H9 (cell line): ENCODE measurements at regions not wholly inside any gene's neighbourhood (a gene's known extent, or its start where the extent isn't known, plus 50 kb on each side); places are given as distances from the start of the nearest gene placed in this dataset.

Experiments used
- DNase-seq: peaks from one replicate; pipeline ENCODE4 v3.0.0-alpha.2; 2017
- H2AFZ ChIP-seq: one replicate; pipeline ENCODE4 v1.6.1; 2013; ENCODE audit warnings: mild to moderate bottlenecking, low read length, control low read depth, moderate library complexity
- H2AK5ac ChIP-seq: 2 replicates; pipeline ENCODE4 v1.6.1; 2013; ENCODE audit warnings: low read length, control low read depth, mixed read lengths; ENCODE audit not compliant: insufficient read length
- H2BK120ac ChIP-seq: one replicate; pipeline ENCODE4 v1.6.1; 2013; ENCODE audit warnings: low read depth, mild to moderate bottlenecking, low read length, control low read depth, inconsistent platforms; ENCODE audit not compliant: poor library complexity, severe bottlenecking
- H2BK12ac ChIP-seq: 2 replicates; pipeline ENCODE4 v1.6.1; 2013; ENCODE audit warnings: low read length, control low read depth, mixed read lengths, low read depth; ENCODE audit not compliant: insufficient read length
- H2BK15ac ChIP-seq: 2 replicates; pipeline ENCODE4 v1.6.1; 2013; ENCODE audit warnings: low read depth, low read length, control low read depth
- H2BK20ac ChIP-seq: one replicate; pipeline ENCODE4 v1.6.1; 2013; ENCODE audit warnings: low read depth, mild to moderate bottlenecking, low read length, control low read depth, inconsistent platforms; ENCODE audit not compliant: poor library complexity, severe bottlenecking
- H2BK5ac ChIP-seq: 2 replicates; pipeline ENCODE4 v1.6.1; 2013; ENCODE audit warnings: low read length, control low read depth, mixed read lengths; ENCODE audit not compliant: insufficient read length
- H3K14ac ChIP-seq: 2 replicates; pipeline ENCODE4 v1.6.1; 2013; ENCODE audit warnings: low read length, control low read depth; ENCODE audit not compliant: insufficient read depth
- H3K18ac ChIP-seq: 2 replicates; pipeline ENCODE4 v1.6.1; 2013; ENCODE audit warnings: low read depth, mild to moderate bottlenecking, mixed read lengths, low read length, control low read depth; ENCODE audit not compliant: insufficient read length
- H3K23ac ChIP-seq: 2 replicates; pipeline ENCODE4 v1.6.1; 2013; ENCODE audit warnings: low read length, control low read depth, mixed read lengths, low read depth; ENCODE audit not compliant: insufficient read length
- H3K23me2 ChIP-seq: 2 replicates; pipeline ENCODE4 v1.6.1; 2013; ENCODE audit warnings: low read depth, mild to moderate bottlenecking, mixed read lengths, low read length, control low read depth; ENCODE audit not compliant: insufficient read length, poor library complexity, severe bottlenecking
- H3K27ac ChIP-seq: 2 replicates; pipeline ENCODE4 v1.5.1; 2013; ENCODE audit warnings: low read length, control low read depth, mixed read lengths, low read depth; ENCODE audit not compliant: insufficient read length
- H3K27me3 ChIP-seq: 2 replicates; pipeline ENCODE4 v1.6.1; 2013; ENCODE audit warnings: low read length, control low read depth, inconsistent platforms; ENCODE audit not compliant: insufficient read depth
- H3K4ac ChIP-seq: 2 replicates; pipeline ENCODE4 v1.6.1; 2013; ENCODE audit warnings: low read depth, mild to moderate bottlenecking, control low read depth, inconsistent platforms, low read length, moderate library complexity
- H3K4me1 ChIP-seq: 2 replicates; pipeline ENCODE4 v1.6.1; 2013; ENCODE audit warnings: low read length, control low read depth, inconsistent platforms; ENCODE audit not compliant: insufficient read depth
- H3K4me2 ChIP-seq: 2 replicates; pipeline ENCODE4 v1.6.1; 2013; ENCODE audit warnings: low read length, control low read depth, mixed read lengths; ENCODE audit not compliant: insufficient read length, insufficient read depth
- H3K56ac ChIP-seq: 2 replicates; pipeline ENCODE4 v1.6.1; 2013; ENCODE audit warnings: low read depth, mild to moderate bottlenecking, mixed read lengths, low read length, control low read depth; ENCODE audit not compliant: insufficient read length
- H3K79me1 ChIP-seq: 2 replicates; pipeline ENCODE4 v1.6.1; 2013; ENCODE audit warnings: low read depth, mild to moderate bottlenecking, moderate library complexity, low read length, control low read depth, inconsistent platforms; ENCODE audit not compliant: insufficient read depth, poor library complexity, severe bottlenecking
- H3K79me2 ChIP-seq: 2 replicates; pipeline ENCODE4 v1.6.1; 2013; ENCODE audit warnings: low read length, control low read depth, inconsistent platforms; ENCODE audit not compliant: insufficient read depth
- H3K9ac ChIP-seq: 2 replicates; pipeline ENCODE4 v1.6.1; 2013; ENCODE audit warnings: low read length, control low read depth, mixed read lengths; ENCODE audit not compliant: insufficient read length; ENCODE audit errors: extremely low read depth
- H3K9me3 ChIP-seq: one replicate; pipeline ENCODE4 v1.6.1; 2013; ENCODE audit warnings: low read depth, low read length, inconsistent platforms; ENCODE audit not compliant: control insufficient read depth
- H3T11ph ChIP-seq: one replicate; pipeline ENCODE4 v1.6.1; 2013; ENCODE audit warnings: mild to moderate bottlenecking, low read length, control low read depth, inconsistent platforms
- H4K20me1 ChIP-seq: one replicate; pipeline ENCODE4 v1.6.1; 2013; ENCODE audit not compliant: control insufficient read depth, insufficient read length, insufficient read depth
- H4K5ac ChIP-seq: 2 replicates; pipeline ENCODE4 v1.6.1; 2013; ENCODE audit warnings: low read depth, mild to moderate bottlenecking, mixed read lengths, low read length, control low read depth; ENCODE audit not compliant: insufficient read length
- H4K8ac ChIP-seq: replicated peaks from 2 replicates; pipeline ENCODE4 v1.6.1; 2013; ENCODE audit warnings: low read length, control low read depth, mixed read lengths, low read depth; ENCODE audit not compliant: insufficient read length
- H4K91ac ChIP-seq: 2 replicates; pipeline ENCODE4 v1.6.1; 2013; ENCODE audit warnings: low read depth, mild to moderate bottlenecking, moderate library complexity, mixed read lengths, low read length, control low read depth; ENCODE audit not compliant: insufficient read length
- H3K27ac Mint-ChIP-seq, 3 experiments: 2 replicates in 2 of 3; 3 replicates in 1 of 3; pipeline ENCODE4 v1.8.0; 2020 to 2021; ENCODE audit warnings: mixed read lengths in 3 of 3, mild to moderate bottlenecking in 1 of 3, moderate library complexity in 1 of 3
- H3K27me3 Mint-ChIP-seq: 2 replicates; pipeline ENCODE4 v1.8.0; 2021; ENCODE audit warnings: low read depth, mild to moderate bottlenecking, moderate library complexity, mixed read lengths
- H3K36me3 Mint-ChIP-seq, 3 experiments: 2 replicates in 2 of 3; 3 replicates in 1 of 3; pipeline ENCODE4 v1.8.0; 2020 to 2021; ENCODE audit warnings: low read depth in 3 of 3, mixed read lengths in 3 of 3; ENCODE audit not compliant: insufficient read depth in 1 of 3
- H3K4me1 Mint-ChIP-seq, 2 experiments: 2 replicates each; pipeline ENCODE4 v1.8.0; 2020; ENCODE audit warnings: mixed read lengths in 2 of 2
- H3K4me3 Mint-ChIP-seq, 2 experiments: 2 replicates in 1 of 2; 3 replicates in 1 of 2; pipeline ENCODE4 v1.8.0; 2020 to 2021; ENCODE audit warnings: mild to moderate bottlenecking in 2 of 2, mixed read lengths in 2 of 2, moderate library complexity in 1 of 2
- H3K9me3 Mint-ChIP-seq, 2 experiments: 2 replicates in 1 of 2; 3 replicates in 1 of 2; pipeline ENCODE4 v1.8.0; 2020; ENCODE audit warnings: mild to moderate bottlenecking in 2 of 2, mixed read lengths in 2 of 2, moderate library complexity in 1 of 2
- WGBS: extraction: QIAGEN DNeasy Blood & Tissue Kit; methylation state at CpG from one replicate; pipeline ENCODE4 v1.1.7; 2013; ENCODE audit warnings: missing lambda C conversion rate, low lambda C conversion rate, mixed read lengths; ENCODE audit not compliant: insufficient read length; ENCODE audit errors: extremely low coverage; 5-methylcytosine and 5-hydroxymethylcytosine counted together
- TF ChIP-seq, protein P1 (sequence below): fragments of 200-600 bp; sonication (generic); conservative IDR thresholded peaks from 3 replicates; pipeline ENCODE4 v1.8.0; 2021; ENCODE audit warnings: antibody characterized with exemption, mild to moderate bottlenecking

DNA sequence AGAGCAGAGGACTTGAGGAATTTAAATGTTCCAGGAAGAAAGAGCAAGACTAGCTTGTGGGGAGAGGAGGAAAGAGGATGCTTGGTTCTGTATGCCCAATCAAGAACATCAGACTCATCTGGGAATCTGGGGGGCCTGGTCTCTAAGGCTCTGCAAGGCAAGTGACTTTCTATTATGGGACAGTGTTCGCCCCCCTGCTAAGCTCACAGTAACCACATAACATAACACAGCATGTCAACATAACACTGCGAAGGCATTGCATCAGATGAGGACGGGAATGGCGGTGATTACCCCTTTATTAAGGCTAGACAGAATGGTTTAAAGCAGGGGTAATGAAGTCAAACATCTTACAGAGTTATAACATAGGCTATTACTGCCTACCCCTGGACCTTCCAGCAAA is 176.6 kb upstream of the IRX6 start:
- DNase-seq = no peak
- Mint-ChIP-seq H3K27me3 (no peaks in the 10 kb centered on the region; the same call in 1 of the 2 replicates), H3K36me3 (no peaks in the 10 kb centered on the region), H3K9me3 (peaks cover 4 to 5% of the 10 kb centered on the region in 2 experiments; a peak in 3 of 5 replicates), H3K4me3 (no peak overlapping the region), H3K27ac (no peak overlapping the region), H3K4me1 (peaks cover 9 to 16% of the 10 kb centered on the region in 2 experiments)
- Histone ChIP-seq H2AK5ac (no peak overlapping the region), H3T11ph (no peak overlapping the region), H3K23ac (no peak overlapping the region), H3K23me2 (no peaks in the 10 kb centered on the region), H3K27me3 (no peaks in the 10 kb centered on the region), H4K20me1 (no peaks in the 10 kb centered on the region), H3K4me1 (peaks cover 3% of the 10 kb centered on the region; the same call in 1 of the 2 replicates), H4K8ac (no peak overlapping the region), H2BK120ac (no peak overlapping the region), H3K9ac (no peak overlapping the region), H3K27ac (no peak overlapping the region), H2BK15ac (no peak overlapping the region), H2BK5ac (no peak overlapping the region), H3K18ac (no peak overlapping the region), H3K4ac (no peak overlapping the region), H4K5ac (no peak overlapping the region), H3K9me3 (no peaks in the 10 kb centered on the region), H3K14ac (no peak overlapping the region), H2BK20ac (no peak overlapping the region), H4K91ac (no peak overlapping the region), H3K4me2 (no peak overlapping the region), H2BK12ac (no peak overlapping the region), H2AFZ (no peak overlapping the region), H3K79me1 (no peaks in the 10 kb centered on the region), H3K79me2 (no peaks in the 10 kb centered on the region), H3K56ac (no peak overlapping the region)
- TF ChIP-seq, protein P1, sequence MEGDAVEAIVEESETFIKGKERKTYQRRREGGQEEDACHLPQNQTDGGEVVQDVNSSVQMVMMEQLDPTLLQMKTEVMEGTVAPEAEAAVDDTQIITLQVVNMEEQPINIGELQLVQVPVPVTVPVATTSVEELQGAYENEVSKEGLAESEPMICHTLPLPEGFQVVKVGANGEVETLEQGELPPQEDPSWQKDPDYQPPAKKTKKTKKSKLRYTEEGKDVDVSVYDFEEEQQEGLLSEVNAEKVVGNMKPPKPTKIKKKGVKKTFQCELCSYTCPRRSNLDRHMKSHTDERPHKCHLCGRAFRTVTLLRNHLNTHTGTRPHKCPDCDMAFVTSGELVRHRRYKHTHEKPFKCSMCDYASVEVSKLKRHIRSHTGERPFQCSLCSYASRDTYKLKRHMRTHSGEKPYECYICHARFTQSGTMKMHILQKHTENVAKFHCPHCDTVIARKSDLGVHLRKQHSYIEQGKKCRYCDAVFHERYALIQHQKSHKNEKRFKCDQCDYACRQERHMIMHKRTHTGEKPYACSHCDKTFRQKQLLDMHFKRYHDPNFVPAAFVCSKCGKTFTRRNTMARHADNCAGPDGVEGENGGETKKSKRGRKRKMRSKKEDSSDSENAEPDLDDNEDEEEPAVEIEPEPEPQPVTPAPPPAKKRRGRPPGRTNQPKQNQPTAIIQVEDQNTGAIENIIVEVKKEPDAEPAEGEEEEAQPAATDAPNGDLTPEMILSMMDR = no peak
- no CpG with 5 or more reads among the region's 4 CpGs for WGBS
